ENCODE measurements at regions not wholly inside any gene's neighbourhood (a gene's known extent, or its start where the extent isn't known, plus 50 kb on each side); places are given as distances from the start of the nearest gene placed in this dataset.

GRCh38 chr20:22159276-22159675 is 425.1 kb downstream of the FOXA2 start:
- no peak for TF ChIP-seq SMAD3 (CRISPR knock-in tag; IDR thresholded peaks at IDR 0.05; ENCODE audit: borderline replicate concordance)
- no peak for TF ChIP-seq ZNF281 (CRISPR knock-in tag; IDR thresholded peaks at IDR 0.05)
- no peak for TF ChIP-seq SP1 (CRISPR knock-in tag; conservative IDR thresholded peaks at IDR 0.05)
- TF ChIP-seq CTCF (IDR thresholded peaks at IDR 0.05) = no peak
- no peak for TF ChIP-seq CREB1 (CRISPR knock-in tag; IDR thresholded peaks at IDR 0.05)
- TF ChIP-seq CBFB (CRISPR knock-in tag; IDR thresholded peaks at IDR 0.05; ENCODE audit: low read depth) = no peak
